Body of pancreas (tissue), 4 donors: ENCODE measurements at regions not wholly inside any gene's neighbourhood (a gene's known extent, or its start where the extent isn't known, plus 50 kb on each side); places are given as distances from the start of the nearest gene placed in this dataset.

Source experiments
- CTCF ChIP-seq, 7 experiments: fragments of 450-650 bp in 4 of 7; fragments of 200-600 bp in 3 of 7; sonication (generic) in 3 of 7; IDR thresholded peaks; one replicate each; pipeline ENCODE4 v1.5.1; 2016 to 2019; ENCODE audit warnings: antibody characterized with exemption in 7 of 7
- POLR2A ChIP-seq, 3 donors: fragments of 450-650 bp; IDR thresholded peaks; one replicate each; pipeline ENCODE4 v1.6.1; 2016; ENCODE audit warnings: antibody characterized with exemption in 3 of 3, mild to moderate bottlenecking in 2 of 3

GRCh38 chr10:8304861-8305260 is 250.4 kb downstream of the GATA3 start:
- TF ChIP-seq CTCF (IDR thresholded peaks at IDR 0.05), result no peak
- no peak for TF ChIP-seq POLR2A (IDR thresholded peaks at IDR 0.05)
